Mesothelial cell of epicardium (in vitro differentiated cells): ENCODE measurements at regions not wholly inside any gene's neighbourhood (a gene's known extent, or its start where the extent isn't known, plus 50 kb on each side); places are given as distances from the start of the nearest gene placed in this dataset.

Experiments used
- DNase-seq, 2 experiments: peaks; one replicate each; pipeline ENCODE4 v3.0.0; 2021; ENCODE audit warnings: low spot score in 2 of 2; ENCODE audit not compliant: unreplicated experiment in 2 of 2
- H3K27ac Mint-ChIP-seq: 2 replicates; pipeline ENCODE4 v1.8.0; 2021; ENCODE audit warnings: mixed read lengths
- H3K27me3 Mint-ChIP-seq: 2 replicates; pipeline ENCODE4 v1.8.0; 2021; ENCODE audit warnings: low read depth, mixed read lengths
- H3K36me3 Mint-ChIP-seq: 2 replicates; pipeline ENCODE4 v1.8.0; 2021; ENCODE audit warnings: mixed read lengths
- H3K4me1 Mint-ChIP-seq: 2 replicates; pipeline ENCODE4 v1.8.0; 2021; ENCODE audit warnings: mixed read lengths
- H3K4me3 Mint-ChIP-seq: 2 replicates; pipeline ENCODE4 v1.8.0; 2021; ENCODE audit warnings: mild to moderate bottlenecking, moderate library complexity, mixed read lengths
- H3K9me3 Mint-ChIP-seq: 2 replicates; pipeline ENCODE4 v1.8.0; 2021; ENCODE audit warnings: mixed read lengths
- TF ChIP-seq, protein P1 (sequence below): fragments of 200-600 bp; sonication (generic); IDR thresholded peaks from one replicate; pipeline ENCODE4 v1.5.0; 2021; ENCODE audit warnings: antibody characterized with exemption; ENCODE audit not compliant: unreplicated experiment

DNA sequence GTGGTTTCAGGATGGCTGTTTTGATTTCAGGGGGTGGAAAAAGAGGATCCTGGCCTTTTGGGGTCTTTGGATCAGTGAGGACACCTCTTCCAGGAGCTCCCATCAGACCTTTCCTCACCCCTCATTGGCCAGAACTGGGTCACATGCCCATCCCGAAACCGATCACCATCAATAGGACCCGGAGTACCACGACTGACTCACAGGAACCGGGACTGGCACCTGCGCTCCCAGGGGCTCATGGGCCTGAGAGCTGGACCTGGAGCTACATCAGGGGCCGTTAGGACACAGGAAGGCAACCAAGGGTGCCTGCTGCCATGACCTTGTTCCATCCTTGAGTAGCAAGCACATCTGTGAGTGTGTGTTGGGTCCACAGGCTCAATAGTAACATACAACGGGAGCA is 180.4 kb downstream of the BMP7 start:
- no peaks in the 10 kb centered on the region for H3K9me3 Mint-ChIP-seq
- no peak overlapping the region for H3K4me3 Mint-ChIP-seq
- no peaks in the 10 kb centered on the region for H3K4me1 Mint-ChIP-seq
- TF ChIP-seq, protein P1, sequence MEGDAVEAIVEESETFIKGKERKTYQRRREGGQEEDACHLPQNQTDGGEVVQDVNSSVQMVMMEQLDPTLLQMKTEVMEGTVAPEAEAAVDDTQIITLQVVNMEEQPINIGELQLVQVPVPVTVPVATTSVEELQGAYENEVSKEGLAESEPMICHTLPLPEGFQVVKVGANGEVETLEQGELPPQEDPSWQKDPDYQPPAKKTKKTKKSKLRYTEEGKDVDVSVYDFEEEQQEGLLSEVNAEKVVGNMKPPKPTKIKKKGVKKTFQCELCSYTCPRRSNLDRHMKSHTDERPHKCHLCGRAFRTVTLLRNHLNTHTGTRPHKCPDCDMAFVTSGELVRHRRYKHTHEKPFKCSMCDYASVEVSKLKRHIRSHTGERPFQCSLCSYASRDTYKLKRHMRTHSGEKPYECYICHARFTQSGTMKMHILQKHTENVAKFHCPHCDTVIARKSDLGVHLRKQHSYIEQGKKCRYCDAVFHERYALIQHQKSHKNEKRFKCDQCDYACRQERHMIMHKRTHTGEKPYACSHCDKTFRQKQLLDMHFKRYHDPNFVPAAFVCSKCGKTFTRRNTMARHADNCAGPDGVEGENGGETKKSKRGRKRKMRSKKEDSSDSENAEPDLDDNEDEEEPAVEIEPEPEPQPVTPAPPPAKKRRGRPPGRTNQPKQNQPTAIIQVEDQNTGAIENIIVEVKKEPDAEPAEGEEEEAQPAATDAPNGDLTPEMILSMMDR = no peak
- DNase-seq = no peak
- no peak overlapping the region for H3K27ac Mint-ChIP-seq
- H3K36me3 Mint-ChIP-seq = no peaks in the 10 kb centered on the region
- H3K27me3 Mint-ChIP-seq = peaks cover 10% of the 10 kb centered on the region

DNA sequence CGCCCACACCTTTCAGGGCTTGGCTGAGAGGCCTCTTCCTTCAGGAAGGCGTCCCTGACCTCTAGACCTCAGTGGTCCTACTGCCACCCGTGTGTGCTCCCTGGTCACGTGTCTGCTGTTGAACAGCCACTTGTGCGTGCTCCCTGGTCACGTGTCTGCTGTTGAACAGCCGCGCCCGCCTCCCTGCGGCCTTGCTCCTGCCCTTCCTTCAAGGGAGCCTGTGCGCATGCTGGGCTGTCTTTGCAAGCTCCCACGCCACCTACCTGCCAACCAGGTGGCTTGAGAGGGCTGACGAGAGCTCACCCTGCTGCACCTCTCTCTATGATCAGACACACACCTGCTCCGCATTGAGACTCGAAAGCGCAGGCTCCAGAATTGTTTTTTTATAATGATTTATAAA is 179.3 kb downstream of the BMP7 start:
- no peak overlapping the region for H3K4me3 Mint-ChIP-seq
- no peak for DNase-seq

DNA sequence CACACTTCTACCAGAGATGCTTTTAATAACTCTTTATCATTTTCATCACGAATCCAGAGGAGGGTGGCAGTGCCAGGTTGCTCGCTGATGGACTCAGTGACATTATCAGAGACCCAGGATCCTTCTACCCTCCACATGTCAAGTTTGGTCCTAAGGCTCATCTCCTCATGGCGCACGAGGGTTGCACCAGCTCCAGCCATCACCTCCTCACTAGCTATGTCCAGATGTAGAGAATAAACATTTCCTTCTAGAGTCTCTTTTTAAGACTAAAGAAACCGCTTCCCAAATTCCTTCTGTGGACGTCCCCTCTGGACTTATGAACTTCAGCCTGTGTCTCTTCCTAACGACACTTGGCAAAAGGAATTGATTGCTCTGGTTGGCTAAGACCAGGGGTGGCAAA is 178.7 kb downstream of the BMP7 start:
- DNase-seq = no peak
- Mint-ChIP-seq H3K27ac (no peak overlapping the region), H3K4me1 (peaks cover 4% of the 10 kb centered on the region), H3K9me3 (no peaks in the 10 kb centered on the region), H3K36me3 (no peaks in the 10 kb centered on the region), H3K27me3 (peaks cover 14% of the 10 kb centered on the region), H3K4me3 (no peak overlapping the region)
- TF ChIP-seq, protein P1 = no peak

More for the DNA sequence above, 179.3 kb downstream of the BMP7 start:
- H3K9me3 Mint-ChIP-seq = no peaks in the 10 kb centered on the region
- H3K36me3 Mint-ChIP-seq = no peaks in the 10 kb centered on the region
- no peak overlapping the region for H3K27ac Mint-ChIP-seq
- peaks cover 12% of the 10 kb centered on the region for H3K27me3 Mint-ChIP-seq
- TF ChIP-seq, protein P1 = no peak
- peaks cover under 1% of the 10 kb centered on the region for H3K4me1 Mint-ChIP-seq

DNA sequence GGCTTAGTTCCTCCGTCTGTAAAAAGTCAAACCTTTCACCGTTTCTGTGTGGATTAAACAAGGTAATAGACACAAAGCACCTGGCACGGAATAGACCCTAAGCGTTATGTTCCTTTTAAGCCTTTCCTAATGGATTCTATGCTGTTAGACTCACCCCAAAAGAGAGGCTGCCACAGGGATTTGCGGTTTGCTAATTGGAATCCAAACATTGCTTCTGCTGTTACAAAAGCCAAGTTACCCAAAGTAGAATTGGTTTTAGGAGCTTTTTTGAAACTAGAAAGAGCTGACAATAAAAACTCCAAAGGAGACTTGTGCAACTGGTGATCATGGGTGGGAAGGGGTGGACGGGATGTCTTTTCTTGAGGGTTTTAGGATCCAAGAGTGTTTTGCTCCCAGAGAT is 178.0 kb downstream of the BMP7 start:
- no peaks in the 10 kb centered on the region for H3K36me3 Mint-ChIP-seq
- H3K4me3 Mint-ChIP-seq = no peak overlapping the region
- H3K27ac Mint-ChIP-seq = no peak overlapping the region
- no peak for DNase-seq
- TF ChIP-seq, protein P1 = no peak
- H3K9me3 Mint-ChIP-seq = no peaks in the 10 kb centered on the region
- peaks cover 14% of the 10 kb centered on the region for H3K27me3 Mint-ChIP-seq
- peaks cover 4% of the 10 kb centered on the region for H3K4me1 Mint-ChIP-seq

DNA sequence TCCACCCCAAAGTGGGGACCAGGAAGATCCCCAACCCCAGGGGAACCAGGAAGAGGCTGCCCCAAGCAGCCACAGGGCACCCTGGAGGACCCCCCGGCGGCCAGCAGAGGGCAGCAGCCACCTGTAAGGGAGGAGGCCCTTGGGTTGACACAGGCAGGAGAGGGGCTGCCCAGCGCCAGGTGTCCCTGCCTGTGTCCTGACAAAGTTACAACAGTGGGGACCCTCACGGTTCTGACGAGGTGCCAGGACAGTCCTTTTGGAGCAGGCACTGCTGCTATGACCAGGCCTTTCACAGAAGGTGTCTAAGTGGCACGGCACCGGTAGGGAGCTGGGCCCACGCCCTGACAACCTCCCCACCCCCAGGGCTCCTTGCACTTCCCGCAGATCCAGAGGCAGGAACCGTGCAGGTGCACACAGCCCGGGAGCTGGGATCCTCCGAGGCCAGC is 176.7 kb downstream of the BMP7 start:
- peak; percentile 76 to 92 for DNase-seq
- TF ChIP-seq, protein P1 = peak; percentile 91
- Mint-ChIP-seq H3K36me3 (no peaks in the 10 kb centered on the region), H3K4me1 (peaks cover 4% of the 10 kb centered on the region), H3K4me3 (no peak overlapping the region), H3K27me3 (peaks cover 14% of the 10 kb centered on the region), H3K27ac (no peak overlapping the region), H3K9me3 (no peaks in the 10 kb centered on the region)
